GM04503 (cell line): ENCODE measurements at regions not wholly inside any gene's neighbourhood (a gene's known extent, or its start where the extent isn't known, plus 50 kb on each side); places are given as distances from the start of the nearest gene placed in this dataset.
"Not testable (repeated sequence)": the region's sequence is repeated elsewhere in the genome, so short reads cannot be mapped to it uniquely, and the experiment has no call there.

Experiments used
- DNase-seq: peaks from one replicate; pipeline ENCODE4 v3.0.0-alpha.2; 2012; ENCODE audit warnings: low read depth

DNA sequence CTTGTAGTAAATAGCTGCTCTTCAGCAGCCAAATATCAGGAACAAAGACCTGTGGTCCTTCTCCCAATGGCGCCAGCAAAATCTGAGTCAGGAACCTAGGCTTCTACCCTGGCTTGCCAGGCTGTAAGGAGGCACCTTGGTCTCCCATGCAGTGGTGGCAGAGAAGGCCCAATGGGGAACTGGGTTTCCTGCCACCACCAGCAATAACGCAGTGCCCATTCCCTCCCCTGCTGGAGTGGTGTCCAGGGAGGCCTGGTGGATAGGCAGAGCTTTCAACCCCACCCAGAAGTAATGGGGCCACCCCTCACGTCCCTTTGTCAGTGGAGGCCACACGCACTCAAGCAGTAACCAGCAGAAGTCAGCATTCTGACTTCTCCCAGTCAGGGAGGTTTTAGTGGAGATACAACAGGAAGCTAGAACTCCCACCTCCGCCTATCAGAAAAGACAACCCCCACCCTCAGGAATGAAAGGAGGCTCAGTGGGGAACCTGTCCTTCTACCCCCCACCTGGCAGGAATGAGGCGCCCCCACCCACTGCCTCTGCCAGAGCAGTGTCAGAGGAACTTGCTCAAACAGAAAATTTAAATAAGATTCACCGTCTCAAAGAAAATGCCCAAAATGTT, 132.4 kb downstream of the COPS8 start:
- DNase-seq = no peak

DNA sequence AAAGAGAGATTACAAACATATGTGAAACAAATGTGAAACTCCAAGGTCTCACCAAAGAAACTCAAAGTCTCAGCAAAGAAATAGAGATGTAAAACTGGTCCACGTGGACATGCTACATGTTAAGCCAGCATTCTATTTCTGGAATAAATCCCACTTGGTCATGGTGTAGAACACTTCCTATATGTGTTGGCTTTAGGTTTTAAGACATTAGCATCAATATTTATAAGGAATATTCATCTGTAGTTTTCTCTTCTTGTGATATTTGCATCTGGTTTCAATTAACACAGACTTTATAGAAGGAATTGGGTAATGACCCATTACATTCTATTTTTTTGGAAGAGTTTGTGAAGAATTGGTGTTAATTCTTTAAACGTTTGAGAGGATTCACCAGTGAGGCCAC, 133.1 kb downstream of the COPS8 start:
- no peak for DNase-seq

DNA sequence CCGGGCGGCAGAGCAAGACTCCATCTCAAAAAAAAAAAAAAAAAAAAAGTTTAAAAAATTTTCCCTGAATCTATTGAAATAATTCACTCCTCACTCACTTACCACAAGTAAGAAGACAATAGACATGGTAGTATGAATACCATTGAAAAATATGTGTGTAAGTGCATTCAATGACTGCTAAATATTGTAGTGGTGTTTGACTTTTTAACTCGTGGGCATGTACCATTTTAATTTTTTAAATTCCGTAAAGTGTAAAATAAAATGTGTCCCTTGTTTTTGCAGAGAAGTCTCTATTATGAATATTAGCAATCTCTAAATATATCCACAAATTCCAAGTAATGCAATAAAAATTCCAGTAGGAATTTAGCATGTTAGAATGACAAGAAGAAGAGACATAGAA, 134.1 kb downstream of the COPS8 start:
- DNase-seq = no peak

DNA sequence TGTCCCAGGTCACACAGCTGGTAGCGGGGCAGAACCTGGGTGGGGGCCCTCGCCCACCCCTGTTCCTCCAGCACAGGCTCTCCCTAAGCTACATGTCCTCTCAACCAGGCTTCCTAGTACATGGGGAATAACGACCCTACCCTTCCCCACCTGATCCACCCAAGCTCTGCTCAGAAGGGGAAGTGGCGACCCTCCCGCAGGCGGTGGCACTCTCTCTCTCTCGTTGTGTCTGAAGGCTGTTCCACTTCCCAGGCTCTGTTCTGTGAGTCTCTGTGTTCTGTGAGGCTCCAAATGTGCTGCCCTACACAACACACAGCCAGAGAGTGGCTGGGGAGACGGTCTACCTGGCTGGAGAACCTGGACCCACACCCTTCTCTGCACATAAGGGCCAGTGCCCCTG, 135.8 kb downstream of the COPS8 start:
- DNase-seq = no peak

DNA sequence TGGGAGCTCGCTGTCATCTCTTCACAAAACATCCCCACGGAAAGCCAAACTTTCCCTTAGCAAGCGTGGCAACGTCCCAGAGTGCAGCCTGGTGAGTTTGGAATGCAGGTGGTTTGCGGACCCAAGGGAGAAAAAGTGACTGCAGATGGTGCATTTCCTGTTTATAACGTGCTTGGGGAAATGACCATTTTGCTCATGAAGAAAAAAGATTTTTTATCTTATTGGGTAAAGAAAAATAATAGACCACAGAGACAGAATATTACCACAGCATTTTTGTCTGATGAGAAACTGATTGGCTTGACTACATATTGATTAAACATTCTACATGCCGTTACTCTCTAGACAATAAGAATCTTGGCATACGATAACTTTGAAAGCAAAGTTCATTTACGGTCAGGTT, 136.5 kb downstream of the COPS8 start:
- DNase-seq = peak; percentile 97

DNA sequence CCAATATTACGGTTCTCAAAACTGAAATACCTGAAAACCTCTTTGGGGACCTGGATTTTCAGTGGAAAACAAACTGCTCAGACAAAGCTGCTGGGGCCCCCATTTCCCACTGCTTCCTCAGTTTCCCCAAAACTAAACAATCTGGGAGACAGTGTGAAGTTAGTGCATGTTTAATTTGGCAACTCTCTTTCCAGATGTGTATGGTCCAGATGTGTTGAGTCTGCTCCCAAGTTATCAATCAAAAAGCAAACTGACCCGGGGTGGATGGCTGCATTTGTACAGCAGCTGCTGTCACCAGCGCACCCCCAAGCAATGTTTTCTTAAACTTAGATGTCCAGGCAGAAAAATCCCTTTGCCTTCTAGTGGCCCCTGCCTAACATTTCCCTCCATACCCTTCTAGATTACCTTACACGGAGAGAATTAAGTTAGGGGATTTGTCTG, 136.9 kb downstream of the COPS8 start:
- DNase-seq = no peak

DNA sequence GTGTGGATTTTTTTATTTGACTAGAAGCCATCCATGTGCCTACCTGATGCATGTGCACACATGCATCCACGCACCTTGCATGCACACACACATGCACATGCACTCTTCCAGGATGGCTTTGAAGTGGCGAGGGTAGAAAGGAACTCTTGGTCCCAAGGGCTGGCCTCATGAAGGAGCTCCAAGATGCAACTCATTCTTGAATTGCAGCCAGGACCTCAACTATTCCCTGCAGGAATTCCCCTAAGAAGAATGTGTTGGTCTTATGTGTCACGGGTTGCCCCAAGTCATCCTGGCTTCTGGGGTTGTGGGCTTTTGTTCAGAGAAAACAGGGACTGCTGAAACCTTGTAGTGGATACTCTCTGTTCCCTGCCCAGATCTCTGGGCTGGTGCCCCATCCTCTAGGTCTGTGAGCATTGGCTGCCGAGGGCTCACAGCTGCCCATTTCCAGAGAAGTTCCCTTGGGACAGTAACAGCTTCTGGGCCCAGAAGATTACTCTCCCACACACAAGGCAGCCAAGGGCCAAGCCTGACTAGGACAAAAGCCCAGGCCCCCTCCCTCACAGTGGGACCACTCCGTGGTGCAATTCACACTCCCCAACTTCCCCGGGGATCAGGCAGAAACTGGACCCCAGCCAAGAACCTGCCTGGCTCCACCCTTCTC, 137.6 kb downstream of the COPS8 start:
- DNase-seq = peak; percentile 99

DNA sequence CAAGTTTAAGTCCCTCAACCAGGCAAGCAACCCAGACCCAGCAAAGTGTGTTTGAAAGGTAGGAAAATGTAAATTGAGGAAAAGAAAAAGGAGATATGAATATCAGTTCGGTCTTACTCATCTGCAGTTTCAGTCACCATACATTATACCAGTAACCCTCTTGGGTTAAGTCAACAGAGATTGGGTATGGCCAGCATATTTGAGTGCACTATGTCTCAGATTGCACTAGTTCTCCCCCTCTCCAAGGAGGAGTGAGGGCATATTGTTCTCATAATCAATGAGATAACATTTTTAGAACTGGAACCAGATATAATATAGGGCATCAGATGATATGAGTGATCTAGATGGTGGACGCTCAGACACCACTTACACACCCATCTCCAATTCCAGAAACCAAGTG, 141.5 kb downstream of the COPS8 start:
- no peak for DNase-seq

DNA sequence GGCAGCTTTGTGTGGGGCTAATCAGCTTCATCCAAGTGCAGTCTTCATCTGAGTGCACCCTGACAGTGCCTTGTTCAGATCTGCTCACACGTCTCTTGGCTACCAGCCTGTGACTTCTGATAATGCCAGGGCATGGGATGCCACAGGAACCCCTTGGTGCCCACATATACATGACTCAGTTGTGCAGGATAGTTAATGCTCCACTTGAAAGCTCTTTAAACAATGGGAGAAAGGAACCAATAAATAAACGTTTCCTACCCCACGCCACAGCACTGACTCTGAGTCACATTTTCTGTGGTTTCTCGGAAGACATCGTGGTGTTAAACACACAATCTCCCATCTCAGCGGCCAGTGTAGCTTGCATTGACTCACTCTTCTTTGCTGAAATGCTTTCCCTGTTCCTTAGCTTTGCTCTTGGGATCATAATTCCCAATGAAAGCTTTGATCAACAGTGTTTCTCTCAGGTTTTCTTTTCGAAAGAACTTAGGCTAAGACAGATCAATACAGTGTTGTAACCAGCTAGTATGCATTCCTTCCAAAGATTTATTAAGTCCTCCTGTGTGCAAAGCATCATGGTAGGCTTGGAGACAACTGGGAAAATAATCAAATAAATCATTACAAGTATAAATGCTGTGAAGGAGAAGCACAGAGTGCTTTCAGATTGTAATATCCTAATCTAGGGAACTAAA, 142.0 kb downstream of the COPS8 start:
- DNase-seq = peak; percentile 87

DNA sequence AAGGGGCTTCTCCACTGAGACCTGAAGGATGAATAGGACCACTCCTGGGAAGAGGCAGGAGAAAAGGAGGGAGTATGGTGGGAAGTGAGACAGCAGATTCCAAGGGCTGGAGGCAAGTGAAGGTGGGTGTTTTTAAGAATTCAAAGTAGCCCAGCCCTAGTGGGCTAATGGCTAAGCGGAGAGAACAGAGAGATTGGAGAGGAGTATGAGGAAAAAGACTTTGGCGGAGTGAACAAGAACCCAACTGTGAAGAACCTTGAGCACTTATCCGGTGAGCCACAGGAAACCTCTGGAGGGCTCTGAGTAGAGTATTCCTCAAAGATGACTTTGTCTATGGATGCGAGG, 142.6 kb downstream of the COPS8 start:
- no peak for DNase-seq

DNA sequence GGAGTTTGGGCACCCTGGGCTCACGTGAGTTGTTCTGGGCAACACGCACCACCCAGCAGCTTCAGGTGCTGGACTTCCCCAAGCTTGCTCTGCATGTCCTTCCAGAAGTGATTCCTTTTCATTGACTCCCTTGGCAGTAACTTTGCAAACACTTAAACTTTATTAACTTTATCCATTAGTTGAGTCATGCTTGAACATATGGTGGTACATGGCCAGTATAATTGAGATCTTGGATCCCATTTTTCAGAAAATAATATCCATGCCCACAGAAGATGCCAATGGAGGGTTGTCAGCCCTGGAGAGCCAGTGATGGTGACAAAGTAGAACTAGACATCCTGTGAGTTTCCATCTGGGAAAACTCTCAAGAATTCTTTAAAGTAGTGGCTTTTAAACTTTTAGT, 144.2 kb downstream of the COPS8 start:
- DNase-seq = no peak

DNA sequence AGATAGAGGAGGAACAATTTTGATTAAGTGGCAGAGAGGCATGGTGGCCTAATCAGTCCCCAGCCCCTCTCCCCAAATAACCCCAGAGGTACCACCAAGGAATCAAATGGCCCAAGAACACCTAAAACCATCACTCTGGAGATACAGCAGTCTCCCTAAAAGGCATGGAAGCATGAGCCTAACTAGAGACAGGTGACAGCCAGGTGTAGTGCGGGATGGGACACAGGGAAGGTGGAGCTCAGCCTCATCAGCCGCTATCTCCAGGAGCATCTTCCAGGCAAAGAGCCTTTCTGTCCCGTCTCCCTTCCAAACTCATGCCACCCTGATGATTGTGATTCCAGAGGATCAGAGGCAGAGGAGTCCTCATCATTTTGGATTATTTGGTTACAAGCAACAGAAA, 144.7 kb downstream of the COPS8 start:
- DNase-seq = no peak

DNA sequence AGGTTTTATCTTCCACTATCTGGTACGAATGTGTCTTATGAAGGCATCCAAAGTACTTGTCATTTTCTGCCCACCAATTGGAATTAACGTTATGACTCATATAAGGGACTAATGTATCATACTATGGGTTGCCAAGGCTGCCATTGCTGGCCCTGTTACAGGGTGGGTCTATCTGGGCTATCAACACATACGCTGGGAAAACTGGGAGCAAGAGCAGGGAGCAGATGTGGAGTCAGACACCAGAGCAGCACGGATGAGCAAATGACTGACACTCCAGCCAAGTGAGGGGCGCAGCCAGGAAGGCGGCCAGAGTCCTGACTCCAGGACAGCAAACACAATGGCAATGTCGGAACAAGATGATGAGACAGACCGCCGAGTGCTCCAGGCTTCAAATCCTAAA, 145.9 kb downstream of the COPS8 start:
- no peak for DNase-seq

DNA sequence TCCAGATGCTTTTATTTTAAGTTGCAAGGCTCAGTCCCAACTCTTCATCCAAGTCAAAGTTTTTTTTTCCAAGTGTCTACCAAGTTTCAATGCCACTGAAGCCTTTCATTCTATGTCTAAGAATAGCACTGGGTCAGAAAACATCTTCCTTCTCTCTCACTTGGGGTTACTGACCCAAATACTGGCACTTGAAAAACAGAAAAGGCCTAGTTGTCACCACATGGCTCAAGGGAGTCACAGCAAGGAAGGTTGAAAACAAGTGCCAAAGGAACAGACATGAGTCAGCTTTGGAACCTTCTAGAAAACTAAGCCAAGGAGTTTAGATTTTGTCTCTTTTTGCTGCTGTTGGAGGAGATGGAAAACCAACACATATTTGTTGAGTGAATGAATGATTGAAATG, 146.5 kb downstream of the COPS8 start:
- DNase-seq = no peak

DNA sequence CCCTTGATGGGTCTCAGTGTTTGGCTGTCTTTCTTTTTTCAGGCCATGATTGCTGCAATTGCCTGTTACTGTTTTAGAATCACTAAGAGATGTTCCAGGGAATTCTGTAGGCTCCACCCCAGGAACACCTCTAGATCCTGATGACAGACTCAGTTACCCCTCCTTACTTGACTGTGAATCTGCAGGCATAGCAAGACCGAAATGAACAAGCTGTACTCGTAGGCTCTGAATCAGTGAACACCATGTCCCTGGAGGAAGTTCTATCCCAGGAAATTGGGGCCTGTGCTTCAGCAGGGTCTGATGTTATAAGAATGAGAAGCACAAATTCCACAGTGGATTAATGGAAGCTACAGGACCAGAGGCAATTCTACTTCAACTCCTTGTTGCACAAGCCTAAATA, 148.6 kb downstream of the COPS8 start:
- no peak for DNase-seq

DNA sequence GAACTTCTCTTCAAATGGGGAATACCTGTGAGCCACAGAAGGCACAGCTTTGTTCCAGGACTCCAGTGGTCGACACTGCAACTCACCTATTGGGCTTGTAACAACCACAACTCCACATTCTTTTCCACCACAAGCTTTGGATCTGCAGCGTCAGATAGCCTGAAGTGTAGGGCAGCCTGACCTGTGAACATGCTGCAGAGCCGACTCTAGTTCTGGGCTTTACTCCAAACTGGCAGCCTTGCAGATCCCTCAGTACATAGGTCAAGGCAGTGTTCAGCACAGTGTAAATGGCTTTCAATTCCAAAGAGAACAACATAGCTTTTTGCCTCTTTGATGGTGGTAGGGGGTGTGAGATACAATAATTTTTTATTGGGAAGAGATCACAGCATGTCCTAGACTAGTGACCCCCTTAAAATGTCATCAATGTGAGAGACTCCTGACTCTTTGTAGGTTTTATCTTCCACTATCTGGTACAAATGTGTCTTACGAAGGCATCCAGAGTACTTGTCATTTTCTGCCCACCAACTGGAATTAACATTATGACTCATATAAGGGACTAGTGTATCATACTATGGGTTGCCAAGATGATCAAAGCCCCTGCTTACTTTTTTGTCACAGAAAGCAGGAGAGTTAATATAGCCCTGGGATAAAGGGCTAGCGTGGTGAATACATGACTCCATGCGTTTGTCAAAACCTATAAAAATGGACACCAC, 149.8 kb downstream of the COPS8 start:
- DNase-seq = no peak

DNA sequence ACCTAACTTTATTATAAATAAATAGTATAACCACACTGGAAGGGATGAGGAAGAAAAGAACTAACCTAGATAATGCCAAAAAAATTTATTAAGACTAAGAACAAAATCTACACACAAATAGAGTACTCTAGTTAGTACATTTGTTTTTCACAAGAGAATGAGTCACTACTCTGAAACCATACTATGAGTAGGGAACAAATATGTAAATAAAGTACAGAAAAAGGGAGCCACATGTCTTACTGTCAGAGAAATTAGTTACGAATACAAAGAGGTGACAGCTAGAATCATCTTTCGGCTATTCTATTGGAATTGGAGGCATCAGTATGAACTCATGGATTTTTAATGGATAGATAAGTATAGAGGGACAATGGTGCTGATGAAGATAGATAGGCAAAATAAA, 150.5 kb downstream of the COPS8 start:
- no peak for DNase-seq

DNA sequence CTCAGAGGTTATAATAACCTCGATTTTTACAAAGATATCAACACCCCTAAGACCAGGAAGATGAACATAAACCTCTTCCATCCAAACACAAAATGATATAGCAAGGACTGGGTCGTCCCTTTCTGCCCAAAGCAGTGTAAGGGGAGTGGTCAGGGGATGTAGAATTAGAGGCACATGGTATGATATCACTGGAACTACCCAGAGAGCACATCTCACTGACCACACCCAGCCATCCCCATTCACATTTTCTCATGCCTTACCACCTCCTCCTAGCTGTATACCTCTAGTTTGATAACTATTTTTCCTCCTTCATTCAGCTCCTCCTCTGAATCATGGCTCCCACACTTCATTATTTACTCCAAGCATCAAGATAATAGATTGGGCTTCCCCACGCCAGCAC, 152.6 kb downstream of the COPS8 start:
- DNase-seq = no peak

DNA sequence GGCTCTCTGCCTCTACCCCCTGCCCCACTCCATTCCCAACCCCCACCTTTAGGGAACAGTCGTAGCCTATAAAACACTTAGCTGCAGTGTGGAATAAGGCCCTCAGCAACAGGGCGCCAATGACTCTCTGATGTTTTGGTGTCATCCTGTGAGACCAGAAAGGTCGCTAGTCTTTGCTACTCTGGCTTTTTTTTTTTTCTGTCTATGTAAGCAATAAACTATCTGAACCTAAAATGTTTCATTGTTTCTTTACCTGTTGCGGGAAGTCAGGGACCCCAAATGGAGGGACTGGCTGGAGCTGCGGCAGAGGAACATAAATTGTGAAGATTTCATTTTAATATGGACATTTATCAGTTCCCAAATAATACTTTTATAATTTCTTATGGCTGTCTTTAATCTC, 154.6 kb downstream of the COPS8 start:
- DNase-seq = no peak

DNA sequence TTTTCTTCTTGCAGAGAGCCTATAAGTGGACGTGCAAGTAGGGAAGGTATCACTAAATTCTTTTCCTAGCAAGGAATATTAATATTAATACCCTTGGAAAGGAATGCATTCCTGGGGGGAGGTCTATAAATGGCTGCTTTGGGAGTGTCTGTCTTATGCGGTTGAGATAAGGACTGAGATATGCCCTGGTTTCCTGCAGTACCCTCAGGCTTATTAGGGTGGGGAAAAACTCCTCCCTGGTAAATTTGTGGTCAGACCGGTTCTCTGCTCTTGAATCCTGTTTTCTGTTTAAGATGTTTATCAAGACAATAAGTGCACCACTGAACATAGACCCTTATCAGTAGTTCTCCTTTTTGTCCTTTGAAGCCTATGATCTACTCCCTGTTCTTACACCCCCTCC, 155.2 kb downstream of the COPS8 start:
- DNase-seq = not testable (repeated sequence)

DNA sequence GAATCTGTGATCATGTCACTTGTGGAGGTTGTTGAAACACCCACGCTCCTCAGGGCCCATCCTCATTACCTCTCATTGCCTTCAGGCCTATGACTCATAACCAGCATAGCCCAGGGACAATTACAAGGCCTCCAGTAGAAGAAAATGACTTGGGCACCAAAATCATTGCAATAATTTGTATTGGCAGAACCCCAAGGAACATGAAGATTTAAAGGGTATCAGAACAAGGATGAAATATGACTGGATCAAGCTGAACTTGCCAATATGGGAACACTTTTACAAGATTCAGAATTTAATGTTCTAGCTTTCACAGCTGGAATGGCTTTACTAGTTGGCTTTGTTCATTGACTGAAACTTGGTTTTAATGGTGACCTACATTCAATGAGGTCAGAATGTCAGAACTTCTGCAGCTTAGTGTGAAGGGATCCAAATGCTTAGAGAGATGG, 156.4 kb downstream of the COPS8 start:
- DNase-seq = no peak

DNA sequence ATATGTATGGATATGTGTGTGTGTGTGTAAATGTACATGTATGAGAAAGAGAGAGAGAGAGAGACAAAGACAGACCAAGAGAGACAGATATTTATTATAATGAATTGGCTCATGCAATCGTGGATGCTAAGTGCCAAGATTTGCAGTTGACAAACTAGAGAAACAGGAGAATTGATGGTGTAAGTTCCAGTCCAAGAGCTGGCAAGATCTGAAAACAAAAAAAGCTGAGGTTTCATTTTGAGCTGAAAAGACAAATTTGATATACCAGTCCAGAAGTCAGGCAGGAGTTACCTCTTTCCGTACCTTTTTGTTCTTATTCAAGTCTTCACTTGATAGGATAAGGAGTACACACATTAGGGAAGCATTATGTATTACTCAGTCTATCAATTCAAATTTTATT, 157.8 kb downstream of the COPS8 start:
- no peak for DNase-seq

DNA sequence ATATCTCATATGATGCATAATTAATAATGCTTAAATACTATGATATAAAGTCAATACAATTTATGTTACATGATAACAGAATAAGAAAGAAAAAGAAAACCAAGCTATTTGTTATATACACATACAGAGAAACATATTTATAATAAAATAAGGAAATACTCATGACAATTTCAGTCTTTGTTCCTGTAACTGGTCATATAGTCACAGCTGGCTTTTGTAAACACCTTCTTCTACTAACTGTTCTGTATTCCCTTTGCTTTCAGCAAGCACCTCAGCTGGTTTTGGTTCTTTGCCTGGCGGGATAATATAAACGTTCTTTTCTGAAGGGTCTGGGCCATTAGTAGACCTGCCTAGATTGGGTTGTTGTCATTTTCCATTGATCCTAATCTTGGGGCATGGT, 158.5 kb downstream of the COPS8 start:
- DNase-seq = no peak
